IMR-90 (cell line): ENCODE measurements at regions not wholly inside any gene's neighbourhood (a gene's known extent, or its start where the extent isn't known, plus 50 kb on each side); places are given as distances from the start of the nearest gene placed in this dataset.

ENCODE experiments used
- ATAC-seq: fragments of 200-7000 bp; cut with Tn5 transposase; 2 replicates; pipeline ENCODE4 v1.9.1; 2020; ENCODE audit warnings: low read depth, mild to moderate bottlenecking, moderate library complexity
- BruUV-seq: library from RNA; stranded (reverse); fragments of 400-500 nt; replicated peaks from 2 replicates; lab custom pipeline; 2021; lab: Mats Ljungman, UMichigan
- CTCF ChIA-PET: fragments of 300-600 bp; formaldehyde crosslinking; extraction: SDS; loops from one replicate; lab custom pipeline; 2021; ENCODE audit warnings: antibody characterized with exemption; lab: Yijun Ruan, JAX
- POLR2A ChIA-PET: fragments of 300-600 bp; sonication (Branson Sonifier 250); formaldehyde crosslinking; loops from one replicate; lab custom pipeline; 2022; ENCODE audit warnings: antibody characterized with exemption; ENCODE audit not compliant: unreplicated experiment; lab: Charles Lee
- DNase-seq: peaks from one replicate; pipeline ENCODE4 v3.0.0; 2013
- H2AFZ ChIP-seq: replicated peaks from 2 replicates; pipeline ENCODE3; 2013; ENCODE audit warnings: low read length, mild to moderate bottlenecking; ENCODE audit not compliant: poor library complexity
- H2AK5ac ChIP-seq: 2 replicates; pipeline ENCODE4 v1.6.1; 2013; ENCODE audit warnings: low read depth, low read length, inconsistent platforms
- H2AK9ac ChIP-seq: replicated peaks from 2 replicates; pipeline ENCODE3; 2013; ENCODE audit warnings: mild to moderate bottlenecking, low read depth, low read length, moderate library complexity; ENCODE audit not compliant: poor library complexity
- H2BK120ac ChIP-seq: 2 replicates; pipeline ENCODE4 v1.6.1; 2013; ENCODE audit warnings: low read depth, low read length, inconsistent platforms
- H2BK15ac ChIP-seq: 3 replicates; pipeline ENCODE4 v1.6.1; 2013; ENCODE audit warnings: low read depth, low read length, inconsistent platforms
- H2BK20ac ChIP-seq: 2 replicates; pipeline ENCODE4 v1.6.1; 2013; ENCODE audit warnings: low read depth, mild to moderate bottlenecking, inconsistent platforms, low read length, moderate library complexity
- H2BK5ac ChIP-seq: 2 replicates; pipeline ENCODE4 v1.6.1; 2013; ENCODE audit warnings: mild to moderate bottlenecking, low read depth, low read length, inconsistent platforms; ENCODE audit not compliant: poor library complexity, severe bottlenecking
- H3K14ac ChIP-seq: replicated peaks from 2 replicates; pipeline ENCODE4 v1.6.1; 2013; ENCODE audit warnings: low read depth, low read length, inconsistent platforms
- H3K18ac ChIP-seq: 2 replicates; pipeline ENCODE4 v1.6.1; 2013; ENCODE audit warnings: low read depth, low read length, control low read depth
- H3K23ac ChIP-seq: 2 replicates; pipeline ENCODE4 v1.6.1; 2013; ENCODE audit warnings: low read depth, low read length, inconsistent platforms
- H3K27ac ChIP-seq: 2 replicates; pipeline ENCODE4 v1.5.1; 2013; ENCODE audit warnings: mild to moderate bottlenecking, control low read depth, low read length; ENCODE audit not compliant: insufficient read depth
- H3K27me3 ChIP-seq: 2 replicates; pipeline ENCODE4 v1.6.1; 2013; ENCODE audit warnings: low read length; ENCODE audit not compliant: control insufficient read depth, insufficient read depth
- H3K36me3 ChIP-seq: 2 replicates; pipeline ENCODE4 v1.6.1; 2013; ENCODE audit warnings: low read length, mixed read lengths; ENCODE audit not compliant: control insufficient read depth, insufficient read depth
- H3K4ac ChIP-seq: 2 replicates; pipeline ENCODE4 v1.6.1; 2013; ENCODE audit warnings: low read depth, low read length, inconsistent platforms
- H3K4me1 ChIP-seq: 2 replicates; pipeline ENCODE4 v1.6.1; 2013; ENCODE audit warnings: low read length, mixed read lengths; ENCODE audit not compliant: control insufficient read depth, insufficient read depth
- H3K4me2 ChIP-seq: 2 replicates; pipeline ENCODE4 v1.6.1; 2013; ENCODE audit warnings: low read depth, mild to moderate bottlenecking, control low read depth, low read length, moderate library complexity
- H3K4me3 ChIP-seq: 2 replicates; pipeline ENCODE4 v1.5.1; 2013; ENCODE audit warnings: low read depth, mild to moderate bottlenecking, control low read depth, low read length, moderate library complexity; ENCODE audit not compliant: insufficient read depth
- H3K56ac ChIP-seq: 2 replicates; pipeline ENCODE4 v1.6.1; 2013; ENCODE audit warnings: low read length, inconsistent platforms; ENCODE audit not compliant: insufficient read depth; ENCODE audit errors: extremely low read depth
- H3K79me1 ChIP-seq, 2 experiments: 2 replicates each; pipeline ENCODE4 v1.6.1; 2013; ENCODE audit warnings: low read length in 2 of 2, inconsistent platforms in 1 of 2, low read depth in 1 of 2
- H3K9ac ChIP-seq: 2 replicates; pipeline ENCODE4 v1.6.1; 2013; ENCODE audit warnings: low read depth, low read length, control low read depth
- H3K9me1 ChIP-seq: 2 replicates; pipeline ENCODE4 v1.6.1; 2013; ENCODE audit warnings: low read length, inconsistent platforms; ENCODE audit not compliant: insufficient read depth
- H3K9me3 ChIP-seq: 2 replicates; pipeline ENCODE4 v1.6.1; 2013; ENCODE audit warnings: low read length; ENCODE audit not compliant: control insufficient read depth, insufficient read depth
- H4K20me1 ChIP-seq: 2 replicates; pipeline ENCODE4 v1.6.1; 2013; ENCODE audit warnings: low read length, inconsistent platforms; ENCODE audit not compliant: insufficient read depth
- H4K5ac ChIP-seq: 2 replicates; pipeline ENCODE4 v1.6.1; 2013; ENCODE audit warnings: mild to moderate bottlenecking, low read depth, low read length, control low read depth
- H4K8ac ChIP-seq, 2 experiments: 2 replicates each; pipeline ENCODE4 v1.6.1; 2013; ENCODE audit warnings: low read depth in 2 of 2, low read length in 2 of 2, control low read depth in 1 of 2, inconsistent platforms in 1 of 2
- H4K91ac ChIP-seq: 2 replicates; pipeline ENCODE4 v1.6.1; 2013; ENCODE audit warnings: low read depth, low read length, inconsistent platforms; ENCODE audit not compliant: insufficient read depth
- FOS ChIP-seq: fragments of 150-350 bp; IDR thresholded peaks from 2 replicates; pipeline ENCODE4 v1.6.1; 2016; ENCODE audit warnings: low read depth, low read length
- NFE2L2 ChIP-seq: fragments of 150-350 bp; IDR thresholded peaks from 2 replicates; pipeline ENCODE4 v1.6.1; 2016; ENCODE audit warnings: low read depth, mild to moderate bottlenecking, low read length
- POLR2A ChIP-seq: IDR thresholded peaks from 2 replicates; pipeline ENCODE4 v1.6.1; 2012; ENCODE audit warnings: mild to moderate bottlenecking, low read depth, low read length
- dilution Hi-C: fragments of 300-500 bp; cut with HindIII; formaldehyde crosslinking; loops from one replicate; pipeline ENCODE4 v1.14.3; 2018; ENCODE audit warnings: low sequenced_read_pairs; ENCODE audit not compliant: unreplicated experiment
- in situ Hi-C: fragments of 300-500 bp; cut with MboI; formaldehyde crosslinking; loops from 3 replicates; pipeline ENCODE4 v1.14.3; 2019; ENCODE audit warnings: low sequenced_read_pairs, inconsistent platforms, mixed read lengths
- intact Hi-C: fragments of 100-400 bp; cut with micrococcal nuclease; formaldehyde crosslinking; loops from 2 replicates; pipeline ENCODE4 v1.10.0; 2022

- H3K23ac ChIP-seq = no peak overlapping the region
- in situ Hi-C loops (no loop called here), dilution Hi-C loops (no loop called here), intact Hi-C loops (no loop called here)
- no peak overlapping the region for H2AK9ac ChIP-seq
- H3K4me1 ChIP-seq = peaks cover 2% of the 10 kb centered on the region; the same call in 1 of the 2 replicates
- H3K4me3 ChIP-seq = no peak overlapping the region
- ATAC-seq (no peak), DNase-seq (no peak)
- no peaks in the 10 kb centered on the region for H3K79me1 ChIP-seq
- no peak overlapping the region for H3K4ac ChIP-seq
- no peak overlapping the region for H2BK5ac ChIP-seq
- H3K36me3 ChIP-seq = no peaks in the 10 kb centered on the region
- no peak overlapping the region for H3K18ac ChIP-seq
- BruUV-seq = no TSS peak
- H3K56ac ChIP-seq = no peak overlapping the region
- H3K9me1 ChIP-seq = no peaks in the 10 kb centered on the region
- no peak overlapping the region for H3K4me2 ChIP-seq
- H3K27me3 ChIP-seq = no peaks in the 10 kb centered on the region
- H2AFZ ChIP-seq = no peak overlapping the region
- no peaks in the 10 kb centered on the region for H4K20me1 ChIP-seq
- H2BK120ac ChIP-seq = no peak overlapping the region
- H4K91ac ChIP-seq = no peak overlapping the region
- no peak overlapping the region for H2BK15ac ChIP-seq
- no peak overlapping the region for H2BK20ac ChIP-seq
- POLR2A ChIA-PET = no interaction called here
- no peak overlapping the region for H3K27ac ChIP-seq
- no peak overlapping the region for H2AK5ac ChIP-seq
- H4K8ac ChIP-seq = no peak overlapping the region
- H3K9me3 ChIP-seq = no peaks in the 10 kb centered on the region
- H3K9ac ChIP-seq = no peak overlapping the region
- TF ChIP-seq FOS (no peak), NFE2L2 (no peak), POLR2A (no peak)
- H4K5ac ChIP-seq = no peak overlapping the region
- CTCF ChIA-PET = no interaction called here
- H3K14ac ChIP-seq = no peak overlapping the region
Measured at GRCh38 chr18:43883886-43884285, 606.6 kb upstream of the SYT4 start.
